ENCODE measurements at regions not wholly inside any gene's neighbourhood (a gene's known extent, or its start where the extent isn't known, plus 50 kb on each side); places are given as distances from the start of the nearest gene placed in this dataset.

- peaks cover 3% of the 10 kb centered on the region for H3K9me3 ChIP-seq (replicated peaks; ENCODE audit: control insufficient read depth, insufficient read depth, low read length)
- ChIA-PET POLR2A (no interaction called here), CTCF (no interaction called here)
- H3K36me3 ChIP-seq (ENCODE audit: control insufficient read depth in 2 of 2, extremely low read depth in 1 of 2, insufficient read depth in 2 of 2, low read length in 2 of 2): no peaks in the 10 kb centered on the region
- H3K9ac ChIP-seq (replicated peaks; ENCODE audit: extremely low read depth, insufficient read depth, low read length): no peak overlapping the region
- dilution Hi-C loops (cut with MboI; ENCODE audit: extremely low pct_ligation_motif_present, low sequenced_read_pairs): no loop called here
- BruUV-seq (replicated peaks): no TSS peak
- no peaks in the 10 kb centered on the region for H3K4me1 ChIP-seq (ENCODE audit: control insufficient read depth, extremely low read depth, insufficient read depth, low read length)
- no peak overlapping the region for H2AFZ ChIP-seq (ENCODE audit: low read depth, low read length)
- H3K9me1 ChIP-seq (replicated peaks; ENCODE audit: control insufficient read depth, extremely low read depth, insufficient read depth, low read length): no peaks in the 10 kb centered on the region
- H3K79me2 ChIP-seq (ENCODE audit: control insufficient read depth, insufficient read depth, low read length): no peaks in the 10 kb centered on the region
- DNase-seq (ENCODE audit: low read depth, low spot score): no peak
- no peak for FAIRE-seq
- no peak overlapping the region for H3K4me3 ChIP-seq (replicated peaks in 1 of 3; ENCODE audit: insufficient read depth in 1 of 3, low read depth in 1 of 3, low read length in 3 of 3)
- intact Hi-C loops (cut with micrococcal nuclease): no loop called here
- TF ChIP-seq JUN (IDR thresholded peaks at IDR 0.05; ENCODE audit: borderline replicate concordance, insufficient read depth, insufficient read length, low read depth) (no peak), GATA2 (IDR thresholded peaks at IDR 0.05; ENCODE audit: insufficient read depth, insufficient read length, low read depth, low read length) (no peak), EZH2 (IDR thresholded peaks at IDR 0.05; ENCODE audit: borderline replicate concordance, low read depth, low read length, severe bottlenecking) (no peak), MYC (IDR thresholded peaks at IDR 0.05; ENCODE audit: low read depth, low read length) (no peak), POLR2AphosphoS5 (IDR thresholded peaks at IDR 0.05; ENCODE audit: insufficient read depth, low read depth, low read length) (no peak), POLR2A (IDR thresholded peaks at IDR 0.05; ENCODE audit: low read depth, low read length) (no peak), FOS (IDR thresholded peaks at IDR 0.05; ENCODE audit: borderline replicate concordance, insufficient read depth, low read length) (no peak)
- TF ChIP-seq, protein P1, sequence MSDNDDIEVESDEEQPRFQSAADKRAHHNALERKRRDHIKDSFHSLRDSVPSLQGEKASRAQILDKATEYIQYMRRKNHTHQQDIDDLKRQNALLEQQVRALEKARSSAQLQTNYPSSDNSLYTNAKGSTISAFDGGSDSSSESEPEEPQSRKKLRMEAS (IDR thresholded peaks at IDR 0.05; ENCODE audit: insufficient read depth, insufficient read length): no peak
- TF ChIP-seq, protein P2, sequence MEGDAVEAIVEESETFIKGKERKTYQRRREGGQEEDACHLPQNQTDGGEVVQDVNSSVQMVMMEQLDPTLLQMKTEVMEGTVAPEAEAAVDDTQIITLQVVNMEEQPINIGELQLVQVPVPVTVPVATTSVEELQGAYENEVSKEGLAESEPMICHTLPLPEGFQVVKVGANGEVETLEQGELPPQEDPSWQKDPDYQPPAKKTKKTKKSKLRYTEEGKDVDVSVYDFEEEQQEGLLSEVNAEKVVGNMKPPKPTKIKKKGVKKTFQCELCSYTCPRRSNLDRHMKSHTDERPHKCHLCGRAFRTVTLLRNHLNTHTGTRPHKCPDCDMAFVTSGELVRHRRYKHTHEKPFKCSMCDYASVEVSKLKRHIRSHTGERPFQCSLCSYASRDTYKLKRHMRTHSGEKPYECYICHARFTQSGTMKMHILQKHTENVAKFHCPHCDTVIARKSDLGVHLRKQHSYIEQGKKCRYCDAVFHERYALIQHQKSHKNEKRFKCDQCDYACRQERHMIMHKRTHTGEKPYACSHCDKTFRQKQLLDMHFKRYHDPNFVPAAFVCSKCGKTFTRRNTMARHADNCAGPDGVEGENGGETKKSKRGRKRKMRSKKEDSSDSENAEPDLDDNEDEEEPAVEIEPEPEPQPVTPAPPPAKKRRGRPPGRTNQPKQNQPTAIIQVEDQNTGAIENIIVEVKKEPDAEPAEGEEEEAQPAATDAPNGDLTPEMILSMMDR (IDR thresholded peaks at IDR 0.05; ENCODE audit: extremely low read depth in 1 of 2, insufficient read depth in 1 of 2, low read depth in 1 of 2, low read length in 2 of 2): no peak
- H3K4me2 ChIP-seq (ENCODE audit: insufficient read depth, low read length): no peak overlapping the region
- no peaks in the 10 kb centered on the region for H4K20me1 ChIP-seq (replicated peaks; ENCODE audit: control insufficient read depth, extremely low read depth, insufficient read depth, low read length)
- no peaks in the 10 kb centered on the region for H3K27me3 ChIP-seq (ENCODE audit: control insufficient read depth in 2 of 2, insufficient read depth in 2 of 2, low read length in 2 of 2)
- H3K27ac ChIP-seq (ENCODE audit: insufficient read depth, low read depth, low read length): no peak overlapping the region
These were observed 292.2 kb downstream of the FRK start for GRCh38 chr6:115768500-115768899.
